Colonic mucosa (tissue), 4 donors: ENCODE measurements at regions not wholly inside any gene's neighbourhood (a gene's known extent, or its start where the extent isn't known, plus 50 kb on each side); places are given as distances from the start of the nearest gene placed in this dataset.

Experiments used
- DNase-seq: peaks from one replicate; pipeline ENCODE4 v3.0.0-alpha.2; 2020
- H3K27ac ChIP-seq: fragments of 200-600 bp; one replicate; pipeline ENCODE4 v1.8.0; 2021
- H3K27me3 ChIP-seq: fragments of 200-600 bp; one replicate; pipeline ENCODE4 v1.8.0; 2021
- H3K36me3 ChIP-seq: fragments of 200-600 bp; one replicate; pipeline ENCODE4 v1.8.0; 2021
- H3K4me1 ChIP-seq: fragments of 200-600 bp; one replicate; pipeline ENCODE4 v1.8.0; 2021; ENCODE audit warnings: mild to moderate bottlenecking
- H3K4me3 ChIP-seq: fragments of 200-600 bp; one replicate; pipeline ENCODE4 v1.8.0; 2021
- H3K9ac ChIP-seq, 2 donors: one replicate each; pipeline ENCODE4 v1.7.0; 2013; ENCODE audit warnings: control low read depth in 2 of 2, low read depth in 2 of 2, low read length in 2 of 2
- H3K9me3 ChIP-seq: fragments of 200-600 bp; one replicate; pipeline ENCODE4 v1.8.0; 2021
- intact Hi-C: fragments of 100-400 bp; cut with DNase I; formaldehyde crosslinking; loops from one replicate; pipeline ENCODE4 v1.14.1; 2022
- TF ChIP-seq, protein P1 (sequence below): fragments of 200-600 bp; IDR thresholded peaks from one replicate; pipeline ENCODE4 v1.8.0; 2022; ENCODE audit warnings: antibody characterized with exemption, mild to moderate bottlenecking
- donor health status: healthy.
- donor health status: DM: no; HTN: no; CAD: no.
- donor health status: DM: no; HTN: no; CAD: no.

DNA sequence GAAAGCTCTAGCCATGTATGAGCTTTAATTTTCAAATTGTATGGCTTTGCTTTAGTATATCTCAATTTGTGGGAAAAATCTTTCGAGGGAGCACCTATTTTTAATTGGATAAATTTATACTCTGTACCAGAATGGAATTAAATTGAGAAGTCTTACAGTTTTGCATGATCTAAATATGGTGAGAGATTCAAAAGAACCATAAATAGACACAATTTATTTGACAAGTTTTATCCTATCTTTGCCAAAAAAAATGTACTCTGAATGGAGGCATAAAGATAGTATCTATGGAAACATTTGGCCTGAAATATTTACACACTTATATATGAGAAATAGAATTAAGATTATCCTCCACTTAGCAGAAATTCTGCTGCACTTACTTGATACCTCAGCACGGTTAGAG, 238.4 kb downstream of the NDUFA10 start:
- intact Hi-C loops, result no loop called here
- no peaks in the 10 kb centered on the region for H3K4me1 ChIP-seq
- no peak for DNase-seq
- H3K36me3 ChIP-seq, result no peaks in the 10 kb centered on the region
- no peaks in the 10 kb centered on the region for H3K9me3 ChIP-seq
- no peaks in the 10 kb centered on the region for H3K27me3 ChIP-seq
- H3K27ac ChIP-seq, result no peak overlapping the region
- H3K4me3 ChIP-seq, result no peak overlapping the region
- H3K9ac ChIP-seq, result no peak overlapping the region
- TF ChIP-seq, protein P1, sequence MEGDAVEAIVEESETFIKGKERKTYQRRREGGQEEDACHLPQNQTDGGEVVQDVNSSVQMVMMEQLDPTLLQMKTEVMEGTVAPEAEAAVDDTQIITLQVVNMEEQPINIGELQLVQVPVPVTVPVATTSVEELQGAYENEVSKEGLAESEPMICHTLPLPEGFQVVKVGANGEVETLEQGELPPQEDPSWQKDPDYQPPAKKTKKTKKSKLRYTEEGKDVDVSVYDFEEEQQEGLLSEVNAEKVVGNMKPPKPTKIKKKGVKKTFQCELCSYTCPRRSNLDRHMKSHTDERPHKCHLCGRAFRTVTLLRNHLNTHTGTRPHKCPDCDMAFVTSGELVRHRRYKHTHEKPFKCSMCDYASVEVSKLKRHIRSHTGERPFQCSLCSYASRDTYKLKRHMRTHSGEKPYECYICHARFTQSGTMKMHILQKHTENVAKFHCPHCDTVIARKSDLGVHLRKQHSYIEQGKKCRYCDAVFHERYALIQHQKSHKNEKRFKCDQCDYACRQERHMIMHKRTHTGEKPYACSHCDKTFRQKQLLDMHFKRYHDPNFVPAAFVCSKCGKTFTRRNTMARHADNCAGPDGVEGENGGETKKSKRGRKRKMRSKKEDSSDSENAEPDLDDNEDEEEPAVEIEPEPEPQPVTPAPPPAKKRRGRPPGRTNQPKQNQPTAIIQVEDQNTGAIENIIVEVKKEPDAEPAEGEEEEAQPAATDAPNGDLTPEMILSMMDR, result no peak

DNA sequence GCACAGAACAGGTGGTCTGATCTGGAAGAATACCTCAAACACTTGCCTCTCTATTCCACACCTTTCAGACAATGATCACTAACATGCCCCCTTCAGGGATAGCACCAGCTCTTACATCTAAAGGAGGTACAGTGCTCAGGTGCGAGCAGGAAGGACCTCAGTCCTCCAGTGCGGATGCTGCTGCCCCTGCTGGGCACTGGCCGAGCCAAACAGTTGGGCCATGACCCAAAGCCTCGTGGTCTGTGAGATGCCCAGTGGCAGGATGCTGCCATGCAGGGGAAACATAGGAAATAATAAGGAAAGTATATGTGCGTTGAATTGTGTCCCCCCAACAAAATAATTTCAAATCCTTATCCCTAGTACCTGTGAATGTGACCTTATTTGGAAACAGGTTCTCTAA, 243.7 kb downstream of the NDUFA10 start:
- intact Hi-C loops, result no loop called here
- H3K4me1 ChIP-seq, result no peaks in the 10 kb centered on the region
- no peaks in the 10 kb centered on the region for H3K27me3 ChIP-seq
- no peaks in the 10 kb centered on the region for H3K9me3 ChIP-seq
- no peak overlapping the region for H3K4me3 ChIP-seq
- H3K9ac ChIP-seq, result no peak overlapping the region
- TF ChIP-seq, protein P1, result no peak
- H3K27ac ChIP-seq, result no peak overlapping the region
- DNase-seq, result no peak
- no peaks in the 10 kb centered on the region for H3K36me3 ChIP-seq

DNA sequence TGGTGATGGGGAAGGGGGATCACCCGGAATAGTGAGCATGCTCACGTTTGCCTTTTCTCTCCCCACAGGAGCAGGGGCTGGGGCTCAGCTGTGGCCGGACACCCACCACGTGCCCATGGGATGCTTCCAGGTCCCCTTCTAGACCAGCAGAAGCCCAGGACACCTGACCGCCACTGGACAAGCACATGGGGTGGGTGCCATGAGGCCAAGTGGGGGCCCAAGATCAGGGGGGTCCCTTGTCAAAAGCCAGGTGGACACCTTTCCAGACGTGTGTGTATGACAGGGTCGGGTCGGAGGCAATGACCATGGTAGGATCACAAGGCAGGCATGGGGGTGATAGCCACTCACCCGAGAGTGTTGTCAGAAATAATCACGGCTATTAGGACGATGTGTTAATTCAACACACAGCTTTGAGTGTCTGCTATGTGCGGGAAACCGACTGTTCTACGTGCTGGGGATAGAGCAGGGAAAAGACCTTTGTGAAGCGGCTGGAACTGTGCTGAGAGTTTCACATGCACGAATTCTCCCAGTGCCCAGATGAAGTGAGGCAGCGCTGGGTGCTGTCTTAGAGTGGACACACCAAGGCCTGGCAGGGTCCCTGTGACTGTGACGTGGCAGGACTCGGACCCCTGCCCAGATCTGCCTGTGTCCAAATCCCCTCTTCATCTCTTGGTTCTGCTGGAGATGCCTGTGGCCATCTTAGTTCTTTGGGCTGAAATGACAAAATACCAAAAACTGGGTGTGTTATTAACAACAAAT, 244.7 kb downstream of the NDUFA10 start:
- Histone ChIP-seq H3K4me1 (no peaks in the 10 kb centered on the region), H3K36me3 (no peaks in the 10 kb centered on the region), H3K9ac (no peak overlapping the region), H3K27me3 (no peaks in the 10 kb centered on the region), H3K9me3 (no peaks in the 10 kb centered on the region), H3K4me3 (no peak overlapping the region), H3K27ac (no peak overlapping the region)
- DNase-seq, result no peak
- TF ChIP-seq, protein P1, result no peak
- intact Hi-C loops, result no loop called here

DNA sequence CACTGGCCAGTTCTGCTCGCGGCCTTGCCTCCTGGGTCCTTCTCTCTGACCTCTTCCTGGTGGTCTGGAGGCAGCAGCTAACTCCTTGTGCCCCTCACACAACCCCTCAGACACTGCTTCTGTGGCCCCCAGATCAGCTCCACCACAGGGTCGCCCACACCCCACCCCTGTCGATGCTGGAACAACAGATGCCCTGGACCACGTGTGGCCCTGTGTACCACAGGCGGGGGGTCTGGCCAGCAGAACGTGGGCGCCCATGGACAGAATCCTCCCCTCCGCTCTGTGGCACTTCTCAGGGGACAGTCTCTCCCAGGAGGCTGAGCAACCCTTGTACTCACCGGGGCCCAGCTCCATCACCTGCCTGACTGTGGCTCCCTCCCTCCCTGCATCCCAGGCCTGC, 245.6 kb downstream of the NDUFA10 start:
- Histone ChIP-seq H3K36me3 (no peaks in the 10 kb centered on the region), H3K27me3 (no peaks in the 10 kb centered on the region), H3K9ac (no peak overlapping the region), H3K27ac (no peak overlapping the region), H3K9me3 (no peaks in the 10 kb centered on the region), H3K4me1 (no peaks in the 10 kb centered on the region), H3K4me3 (no peak overlapping the region)
- DNase-seq, result no peak
- intact Hi-C loops, result no loop called here
- TF ChIP-seq, protein P1, result no peak

DNA sequence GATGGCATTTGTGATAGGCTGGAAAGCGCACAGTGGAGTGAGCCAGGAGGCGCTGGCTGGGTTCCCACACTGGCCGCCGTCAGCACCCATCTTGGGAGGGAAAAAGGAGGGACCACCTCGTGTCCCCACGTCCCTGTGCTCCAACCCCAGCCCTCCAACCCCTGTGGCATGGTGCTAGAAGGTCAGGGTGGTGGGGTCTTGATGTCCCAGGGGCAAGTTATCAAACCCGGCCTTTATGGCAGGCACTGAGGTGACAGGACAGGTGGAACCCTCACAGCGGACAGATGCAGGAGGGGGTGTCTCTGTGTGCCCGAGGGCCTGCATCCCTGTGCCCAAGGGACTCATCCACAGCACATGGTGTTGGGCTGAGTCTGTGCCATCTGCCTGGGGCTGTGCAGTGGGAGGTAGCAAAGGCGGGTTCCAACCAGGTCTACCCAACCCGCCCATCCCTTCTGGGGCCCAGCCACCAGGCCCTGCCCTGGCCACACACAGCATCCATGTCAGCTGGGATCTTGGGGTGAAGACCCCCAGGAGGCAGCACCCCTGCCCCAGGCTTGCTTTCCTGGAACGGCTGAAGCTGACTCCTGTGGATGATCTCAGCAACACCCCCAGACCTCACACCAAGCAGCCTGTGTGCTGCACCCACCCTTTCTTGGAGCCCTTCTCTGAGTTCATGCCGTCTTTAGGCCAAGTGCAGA, 246.1 kb downstream of the NDUFA10 start:
- H3K4me3 ChIP-seq, result no peak overlapping the region
- intact Hi-C loops, result no loop called here
- H3K4me1 ChIP-seq, result no peaks in the 10 kb centered on the region
- no peak for DNase-seq
- no peak overlapping the region for H3K9ac ChIP-seq
- no peaks in the 10 kb centered on the region for H3K9me3 ChIP-seq
- no peak overlapping the region for H3K27ac ChIP-seq
- TF ChIP-seq, protein P1, result no peak
- no peaks in the 10 kb centered on the region for H3K36me3 ChIP-seq
- no peaks in the 10 kb centered on the region for H3K27me3 ChIP-seq
